ENCODE measurements at regions not wholly inside any gene's neighbourhood (a gene's known extent, or its start where the extent isn't known, plus 50 kb on each side); places are given as distances from the start of the nearest gene placed in this dataset.

DNA sequence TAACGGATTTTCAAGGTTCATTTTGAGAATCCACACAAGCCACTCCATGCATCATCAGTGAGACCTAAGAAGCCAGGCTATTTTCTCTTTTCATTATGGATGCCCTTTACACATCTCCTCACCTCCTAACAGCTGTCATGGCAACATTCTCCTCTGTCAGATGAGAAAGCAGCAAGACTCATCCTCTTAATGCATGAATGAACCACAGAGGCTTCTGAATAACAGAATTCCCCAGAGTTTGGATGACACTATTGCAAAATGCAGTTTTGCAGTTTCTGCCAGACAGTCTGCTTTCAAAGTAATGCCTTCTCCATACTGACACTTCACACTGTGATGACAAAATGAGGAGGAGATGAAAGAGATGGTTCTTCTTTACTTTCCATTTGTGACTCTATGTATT is 286.7 kb upstream of the GRIP1 start:
- TF ChIP-seq, protein P1, sequence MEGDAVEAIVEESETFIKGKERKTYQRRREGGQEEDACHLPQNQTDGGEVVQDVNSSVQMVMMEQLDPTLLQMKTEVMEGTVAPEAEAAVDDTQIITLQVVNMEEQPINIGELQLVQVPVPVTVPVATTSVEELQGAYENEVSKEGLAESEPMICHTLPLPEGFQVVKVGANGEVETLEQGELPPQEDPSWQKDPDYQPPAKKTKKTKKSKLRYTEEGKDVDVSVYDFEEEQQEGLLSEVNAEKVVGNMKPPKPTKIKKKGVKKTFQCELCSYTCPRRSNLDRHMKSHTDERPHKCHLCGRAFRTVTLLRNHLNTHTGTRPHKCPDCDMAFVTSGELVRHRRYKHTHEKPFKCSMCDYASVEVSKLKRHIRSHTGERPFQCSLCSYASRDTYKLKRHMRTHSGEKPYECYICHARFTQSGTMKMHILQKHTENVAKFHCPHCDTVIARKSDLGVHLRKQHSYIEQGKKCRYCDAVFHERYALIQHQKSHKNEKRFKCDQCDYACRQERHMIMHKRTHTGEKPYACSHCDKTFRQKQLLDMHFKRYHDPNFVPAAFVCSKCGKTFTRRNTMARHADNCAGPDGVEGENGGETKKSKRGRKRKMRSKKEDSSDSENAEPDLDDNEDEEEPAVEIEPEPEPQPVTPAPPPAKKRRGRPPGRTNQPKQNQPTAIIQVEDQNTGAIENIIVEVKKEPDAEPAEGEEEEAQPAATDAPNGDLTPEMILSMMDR (IDR thresholded peaks at IDR 0.05), result no peak
- TF ChIP-seq SIN3A (IDR thresholded peaks at IDR 0.05; ENCODE audit: borderline replicate concordance, insufficient read depth, low read depth, low read length) (no peak), POLR2AphosphoS5 (IDR thresholded peaks at IDR 0.05; ENCODE audit: low read depth, low read length) (no peak)
- TF ChIP-seq, protein P2, sequence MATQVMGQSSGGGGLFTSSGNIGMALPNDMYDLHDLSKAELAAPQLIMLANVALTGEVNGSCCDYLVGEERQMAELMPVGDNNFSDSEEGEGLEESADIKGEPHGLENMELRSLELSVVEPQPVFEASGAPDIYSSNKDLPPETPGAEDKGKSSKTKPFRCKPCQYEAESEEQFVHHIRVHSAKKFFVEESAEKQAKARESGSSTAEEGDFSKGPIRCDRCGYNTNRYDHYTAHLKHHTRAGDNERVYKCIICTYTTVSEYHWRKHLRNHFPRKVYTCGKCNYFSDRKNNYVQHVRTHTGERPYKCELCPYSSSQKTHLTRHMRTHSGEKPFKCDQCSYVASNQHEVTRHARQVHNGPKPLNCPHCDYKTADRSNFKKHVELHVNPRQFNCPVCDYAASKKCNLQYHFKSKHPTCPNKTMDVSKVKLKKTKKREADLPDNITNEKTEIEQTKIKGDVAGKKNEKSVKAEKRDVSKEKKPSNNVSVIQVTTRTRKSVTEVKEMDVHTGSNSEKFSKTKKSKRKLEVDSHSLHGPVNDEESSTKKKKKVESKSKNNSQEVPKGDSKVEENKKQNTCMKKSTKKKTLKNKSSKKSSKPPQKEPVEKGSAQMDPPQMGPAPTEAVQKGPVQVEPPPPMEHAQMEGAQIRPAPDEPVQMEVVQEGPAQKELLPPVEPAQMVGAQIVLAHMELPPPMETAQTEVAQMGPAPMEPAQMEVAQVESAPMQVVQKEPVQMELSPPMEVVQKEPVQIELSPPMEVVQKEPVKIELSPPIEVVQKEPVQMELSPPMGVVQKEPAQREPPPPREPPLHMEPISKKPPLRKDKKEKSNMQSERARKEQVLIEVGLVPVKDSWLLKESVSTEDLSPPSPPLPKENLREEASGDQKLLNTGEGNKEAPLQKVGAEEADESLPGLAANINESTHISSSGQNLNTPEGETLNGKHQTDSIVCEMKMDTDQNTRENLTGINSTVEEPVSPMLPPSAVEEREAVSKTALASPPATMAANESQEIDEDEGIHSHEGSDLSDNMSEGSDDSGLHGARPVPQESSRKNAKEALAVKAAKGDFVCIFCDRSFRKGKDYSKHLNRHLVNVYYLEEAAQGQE (IDR thresholded peaks at IDR 0.05; ENCODE audit: insufficient read depth in 1 of 2, low read depth in 2 of 2, low read length in 1 of 2), result no peak

Measured in Panc1 (cell line).